ENCODE measurements at regions not wholly inside any gene's neighbourhood (a gene's known extent, or its start where the extent isn't known, plus 50 kb on each side); places are given as distances from the start of the nearest gene placed in this dataset.

DNA sequence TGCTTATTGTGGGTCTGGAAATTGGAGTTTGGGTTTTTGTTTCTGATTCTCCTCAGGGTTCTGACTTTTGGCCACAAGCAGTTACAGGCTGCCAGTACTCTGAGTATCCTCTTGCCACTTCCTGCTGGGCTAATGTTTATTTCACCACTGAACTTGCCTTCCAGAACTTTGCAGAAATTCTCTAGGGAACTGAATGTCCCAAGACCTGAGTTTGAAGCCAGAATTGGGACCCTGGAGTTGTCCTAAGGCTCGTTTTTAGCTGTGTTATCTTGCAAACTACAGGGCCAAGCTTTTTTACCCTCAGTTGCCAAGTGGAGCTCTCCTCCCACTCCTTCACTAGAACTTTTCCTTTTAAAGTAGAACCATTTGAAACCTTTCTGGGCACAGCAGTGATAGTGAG, 89.9 kb downstream of the FAT3 start:
- TF ChIP-seq CBX8 (IDR thresholded peaks at IDR 0.05) (no peak), TP53 (CRISPR knock-in tag; IDR thresholded peaks at IDR 0.05) (no peak), BHLHE40 (IDR thresholded peaks at IDR 0.05; ENCODE audit: low read depth, low read length) (no peak)
